ACHN (cell line): ENCODE measurements at regions not wholly inside any gene's neighbourhood (a gene's known extent, or its start where the extent isn't known, plus 50 kb on each side); places are given as distances from the start of the nearest gene placed in this dataset.
"Not testable (repeated sequence)": the region's sequence is repeated elsewhere in the genome, so short reads cannot be mapped to it uniquely, and the experiment has no call there.

ENCODE experiments used
- DNase-seq: peaks from one replicate; pipeline ENCODE4 v3.0.0-alpha.2; 2015
- in situ Hi-C: cut with HindIII; loops from 2 replicates; pipeline ENCODE4 v1.10.0; 2017; ENCODE audit warnings: low sequenced_read_pairs, low pct_ligation_motif_present, low pct_unique_long_range_greater_than_20kb

- peak; percentile 25 for DNase-seq
- in situ Hi-C loops = no loop called here
Measured at GRCh38 chr11:33452836-33453624, 195.8 kb downstream of the HIPK3 start.

DNA sequence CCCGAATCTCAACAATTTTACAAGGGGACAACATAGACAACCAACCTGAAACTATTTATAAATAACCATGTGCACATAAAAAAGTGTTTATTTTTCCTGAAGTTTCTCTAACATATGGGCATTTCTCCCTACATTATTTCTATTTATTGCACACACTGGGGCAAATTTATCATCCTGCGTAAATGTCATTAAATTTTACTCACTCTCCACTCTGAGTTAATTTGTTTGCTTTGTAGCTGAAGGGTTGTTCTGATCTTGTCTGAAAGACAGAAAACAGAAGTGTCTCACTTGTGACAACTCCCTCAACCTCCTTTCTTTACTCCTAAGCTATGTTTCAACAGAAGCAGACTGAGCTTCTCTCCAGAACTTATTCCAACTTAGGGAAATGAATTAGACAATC is 194.2 kb downstream of the HIPK3 start:
- in situ Hi-C loops = no loop called here

DNA sequence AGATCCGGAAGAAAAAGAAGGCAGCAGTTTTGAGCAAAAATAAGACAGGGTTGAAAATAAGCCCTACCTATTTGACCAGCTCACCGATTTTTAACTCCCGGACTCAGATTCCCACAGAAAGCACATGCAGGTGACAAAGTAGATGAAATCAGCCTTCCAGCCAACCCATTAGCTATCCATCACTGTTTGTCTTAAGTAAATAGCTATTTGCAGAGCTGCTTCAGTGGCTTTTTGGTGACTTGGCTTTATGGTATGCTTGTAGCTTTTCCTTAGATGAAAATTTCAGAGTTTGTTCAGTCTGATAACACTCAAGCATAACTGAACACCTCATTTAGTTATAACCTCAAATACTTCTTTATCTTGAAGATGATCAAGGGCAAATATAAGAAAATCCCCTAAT is 192.6 kb downstream of the HIPK3 start:
- in situ Hi-C loops = no loop called here
- DNase-seq = no peak

More for the DNA sequence above, 194.2 kb downstream of the HIPK3 start:
- no peak for DNase-seq

DNA sequence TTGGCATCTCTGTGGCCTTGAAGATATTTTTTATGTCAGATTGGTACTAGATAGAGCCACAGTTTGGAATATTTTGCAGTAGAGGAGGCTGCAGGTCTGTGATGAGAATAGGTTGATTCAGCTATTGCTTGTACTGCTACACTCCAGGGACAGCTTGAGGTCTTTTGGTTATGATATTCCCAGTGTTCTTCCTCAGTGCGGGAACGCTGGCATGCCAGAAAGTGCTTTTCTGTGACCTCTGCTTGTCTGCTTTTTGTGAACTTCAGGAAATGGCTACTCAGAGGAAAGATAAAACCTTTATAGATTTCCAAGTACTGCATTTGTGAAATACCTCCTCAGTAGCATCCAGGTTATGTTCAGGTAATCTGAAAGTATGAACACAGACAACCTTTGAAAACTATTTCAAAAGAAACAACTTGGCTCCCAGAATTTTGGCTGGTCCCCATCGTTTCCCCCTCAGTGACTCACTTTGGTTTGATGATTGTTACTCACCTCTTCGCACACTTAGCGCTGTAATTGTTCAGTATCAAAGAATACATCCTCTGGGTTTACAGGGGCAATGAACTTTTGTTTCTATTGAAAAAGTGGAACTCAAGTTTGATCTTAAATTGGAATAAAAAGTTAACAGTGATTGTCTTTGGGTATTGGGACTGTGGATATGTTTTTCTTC is 191.4 kb downstream of the HIPK3 start:
- no peak for DNase-seq
- in situ Hi-C loops = no loop called here

GRCh38 chr11:33445761-33446161 is 188.6 kb downstream of the HIPK3 start:
- DNase-seq = no peak
- in situ Hi-C loops = no loop called here

GRCh38 chr11:33444835-33445594 is 187.8 kb downstream of the HIPK3 start:
- no peak for DNase-seq
- in situ Hi-C loops = no loop called here

- in situ Hi-C loops = no loop called here
- no peak for DNase-seq
Measured at GRCh38 chr11:33443684-33444083, 186.5 kb downstream of the HIPK3 start.

DNA sequence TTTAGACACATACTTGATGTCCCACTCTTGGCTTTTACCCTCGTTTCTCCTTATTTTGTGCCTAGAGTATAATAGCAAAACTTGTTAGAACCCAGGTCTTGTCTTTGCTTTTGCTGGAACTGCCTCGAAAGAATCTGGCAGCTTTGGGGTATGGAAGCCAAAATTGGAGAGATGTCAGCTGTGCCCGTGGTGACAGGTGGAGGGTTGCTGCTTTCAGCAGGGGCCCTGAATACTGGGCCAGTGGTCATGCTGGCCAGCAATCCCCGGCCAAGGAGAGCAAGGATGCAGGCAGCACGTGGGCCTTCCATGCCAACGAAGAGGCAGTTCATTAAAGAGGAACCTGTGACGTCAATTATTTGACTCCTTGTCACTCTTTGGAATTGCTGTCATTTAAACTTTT is 181.1 kb downstream of the HIPK3 start:
- in situ Hi-C loops = no loop called here

DNA sequence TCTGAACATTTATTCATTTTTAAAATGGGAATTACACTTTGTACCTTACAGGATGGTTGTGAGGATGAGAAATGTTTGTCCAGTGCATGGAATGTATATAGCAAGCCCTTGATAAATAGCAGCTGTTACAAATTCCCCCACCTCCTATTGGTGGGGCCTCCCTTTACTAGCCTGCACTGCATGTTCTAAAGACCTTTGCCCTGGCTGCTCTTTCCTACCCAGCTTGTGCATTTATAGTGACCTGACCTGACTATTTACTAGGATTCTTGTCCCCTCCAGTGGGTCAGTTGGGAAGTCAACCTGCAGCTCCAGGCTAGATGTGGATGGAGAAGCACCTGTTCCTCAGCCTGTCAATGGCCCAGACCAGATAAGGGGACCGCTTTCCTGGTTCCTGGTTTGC is 180.3 kb downstream of the HIPK3 start:
- no peak for DNase-seq
- in situ Hi-C loops = no loop called here

More for the DNA sequence above, 181.1 kb downstream of the HIPK3 start:
- no peak for DNase-seq

GRCh38 chr11:33435216-33435615 is 178.0 kb downstream of the HIPK3 start:
- no peak for DNase-seq
- in situ Hi-C loops = no loop called here

DNA sequence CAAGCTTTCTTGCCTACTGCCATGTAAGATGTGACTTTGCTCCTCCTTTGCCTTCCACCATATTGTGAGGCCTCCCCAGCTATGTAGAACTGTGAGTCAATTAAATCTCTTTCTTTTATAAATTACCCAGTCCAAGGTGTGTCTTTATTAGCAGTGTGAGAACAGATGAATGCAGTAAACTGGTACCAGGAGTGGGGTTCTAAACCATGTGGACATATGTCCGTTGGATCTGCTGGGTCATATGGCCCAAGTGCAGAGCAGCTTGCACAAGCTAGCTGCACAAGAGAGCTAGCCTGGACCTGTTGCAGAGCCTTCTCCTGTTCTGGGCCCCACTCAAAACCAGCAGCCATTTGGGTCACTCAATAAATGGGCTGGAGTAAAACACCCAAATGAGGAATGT is 177.1 kb downstream of the HIPK3 start:
- in situ Hi-C loops = no loop called here
- DNase-seq = no peak

GRCh38 chr11:33428435-33428834 is 171.3 kb downstream of the HIPK3 start:
- DNase-seq, in situ Hi-C loops: not testable (repeated sequence)

DNA sequence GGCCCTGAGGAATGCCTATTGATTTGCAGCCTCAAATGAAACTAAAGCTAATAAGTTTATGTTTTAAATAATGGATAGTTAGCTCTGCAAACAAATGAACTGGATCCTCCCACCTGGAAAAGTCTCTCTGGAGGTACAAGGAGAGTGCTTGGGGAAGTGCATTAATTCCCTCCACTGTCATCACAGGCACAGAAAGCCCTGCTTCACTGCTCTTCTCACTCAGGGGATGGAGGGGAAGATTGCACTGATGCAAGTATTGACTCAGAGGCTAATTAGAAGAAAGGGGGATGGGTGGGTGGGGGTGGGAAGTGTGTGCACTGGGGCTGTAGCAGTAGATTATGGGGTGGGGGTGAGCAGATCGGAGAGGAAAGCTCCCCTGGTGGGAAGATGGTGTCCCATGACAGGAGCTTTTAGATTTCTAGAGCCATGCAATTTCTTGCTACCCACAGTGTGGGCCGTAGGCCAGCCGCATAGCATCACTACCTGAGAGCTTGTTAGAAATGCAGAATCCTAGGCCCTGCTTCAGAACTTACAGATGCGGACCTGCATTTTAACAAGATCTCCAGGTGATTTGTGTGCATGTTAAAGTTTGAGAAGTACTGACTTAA is 163.9 kb downstream of the HIPK3 start:
- in situ Hi-C loops = no loop called here
- DNase-seq = no peak

DNA sequence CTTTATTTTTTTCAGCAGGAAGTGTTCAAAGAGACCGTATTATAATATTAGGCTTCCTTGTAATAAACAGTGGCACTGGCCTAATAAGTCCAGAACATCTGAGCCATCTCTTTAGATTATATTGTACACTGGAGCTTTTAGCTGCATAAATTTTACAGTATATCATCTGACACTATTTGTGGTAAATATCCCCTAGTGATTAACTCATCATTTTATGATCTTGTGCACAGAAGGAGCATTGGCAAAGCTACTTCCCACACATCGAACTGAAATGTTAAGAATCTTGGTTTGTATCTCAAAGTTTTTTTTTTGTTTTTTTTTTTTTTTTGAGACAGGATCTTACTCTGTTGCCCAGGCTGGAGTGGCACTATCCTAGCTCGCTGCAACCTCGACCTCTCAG is 162.7 kb downstream of the HIPK3 start:
- DNase-seq = no peak
- in situ Hi-C loops = no loop called here

DNA sequence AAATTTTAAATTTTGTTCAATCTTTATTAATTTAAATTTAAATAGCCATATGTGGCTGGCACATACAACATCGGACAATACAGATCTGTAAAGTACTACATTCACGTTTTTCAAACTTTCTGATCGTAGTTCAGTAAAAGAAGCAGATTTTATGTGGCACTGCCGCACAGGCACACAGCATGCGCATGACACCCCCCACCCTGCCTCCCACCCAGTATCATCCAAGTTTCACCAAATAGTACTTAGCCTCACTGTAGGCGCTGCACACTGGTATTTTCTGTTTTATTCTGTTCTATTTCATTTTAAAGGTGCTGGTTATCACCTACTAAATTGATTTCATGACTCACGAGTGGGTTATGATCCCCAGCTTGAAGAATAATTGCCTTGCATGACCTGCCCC is 159.9 kb downstream of the HIPK3 start:
- in situ Hi-C loops = no loop called here
- DNase-seq = no peak

- in situ Hi-C loops = no loop called here
Measured at GRCh38 chr11:33413301-33413700, 156.1 kb downstream of the HIPK3 start.

DNA sequence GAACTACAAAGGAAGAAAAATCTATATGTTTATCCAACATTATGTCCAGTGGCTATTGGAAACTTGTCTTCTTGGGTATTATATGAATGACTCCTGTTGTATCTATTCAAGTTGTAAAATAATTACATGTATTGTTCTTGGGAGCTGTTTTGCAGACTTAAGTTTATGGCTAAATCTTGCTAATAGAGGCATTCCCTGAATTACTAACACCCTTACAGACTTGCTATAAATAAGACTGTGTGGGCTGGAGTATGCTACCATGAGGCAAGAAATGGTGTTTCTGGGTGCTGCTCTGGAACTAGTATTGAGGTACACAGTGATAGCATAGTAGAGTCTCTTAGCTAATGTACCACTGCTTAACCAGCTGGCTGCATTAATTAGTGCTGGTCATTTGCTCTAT is 155.1 kb downstream of the HIPK3 start:
- in situ Hi-C loops = no loop called here

More at GRCh38 chr11:33413301-33413700, 156.1 kb downstream of the HIPK3 start:
- DNase-seq = no peak

DNA sequence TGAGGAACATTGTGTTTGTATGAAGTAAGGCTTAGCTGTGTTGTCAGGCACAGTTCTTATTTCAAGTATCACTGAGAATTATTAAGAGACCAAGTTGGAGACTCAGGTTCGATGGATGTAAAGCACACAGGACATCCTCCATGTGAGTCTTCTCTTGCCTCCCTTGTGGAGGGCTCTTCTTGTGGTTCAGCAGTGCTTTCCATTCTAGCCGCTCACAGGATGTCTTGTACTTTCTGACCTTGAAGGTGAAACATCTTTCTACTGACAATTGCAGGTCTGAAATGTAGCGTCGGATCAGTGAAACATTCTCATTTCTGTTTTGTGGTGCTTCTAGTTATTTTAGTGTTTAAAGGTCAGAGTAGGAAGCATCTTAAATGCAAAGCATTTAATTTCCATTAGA is 154.6 kb downstream of the HIPK3 start:
- no peak for DNase-seq
- in situ Hi-C loops = no loop called here

More for the DNA sequence above, 155.1 kb downstream of the HIPK3 start:
- no peak for DNase-seq
